WTC11 (cell line): ENCODE measurements at regions not wholly inside any gene's neighbourhood (a gene's known extent, or its start where the extent isn't known, plus 50 kb on each side); places are given as distances from the start of the nearest gene placed in this dataset.

ENCODE experiments used
- CBFB ChIP-seq: sonication (generic); formaldehyde crosslinking; IDR thresholded peaks from 2 replicates; pipeline ENCODE4 v1.8.1; 2022; ENCODE audit warnings: mild to moderate bottlenecking, low read depth, missing genetic modification reagents
- CTCF ChIP-seq: fragments of 200-600 bp; IDR thresholded peaks from 2 replicates; pipeline ENCODE4 v1.8.0; 2022; ENCODE audit warnings: antibody characterized with exemption
- KAT7 ChIP-seq: sonication (generic); formaldehyde crosslinking; IDR thresholded peaks from 2 replicates; pipeline ENCODE4 v1.8.1; 2023; ENCODE audit warnings: missing genetic modification reagents, mild to moderate bottlenecking, borderline replicate concordance
- NFATC4 ChIP-seq: fragments of 250-450 bp; sonication (Bioruptor Pico); IDR thresholded peaks from 2 replicates; pipeline ENCODE4 v1.9.0; 2021; ENCODE audit warnings: mild to moderate bottlenecking
- NFYB ChIP-seq: sonication (generic); formaldehyde crosslinking; conservative IDR thresholded peaks from 2 replicates; pipeline ENCODE4 v1.8.0; 2022; ENCODE audit warnings: low read depth, missing genetic modification reagents
- SP1 ChIP-seq: sonication (generic); formaldehyde crosslinking; conservative IDR thresholded peaks from 2 replicates; pipeline ENCODE4 v1.8.1; 2022; ENCODE audit warnings: missing genetic modification reagents
- ZBTB21 ChIP-seq: sonication (generic); formaldehyde crosslinking; IDR thresholded peaks from 2 replicates; pipeline ENCODE4 v1.8.1; 2023; ENCODE audit warnings: mild to moderate bottlenecking, missing genetic modification reagents, borderline replicate concordance
- ZNF138 ChIP-seq: sonication (generic); formaldehyde crosslinking; conservative IDR thresholded peaks from 2 replicates; pipeline ENCODE4 v1.8.1; 2022; ENCODE audit warnings: mild to moderate bottlenecking, moderate library complexity, missing genetic modification reagents
- TF ChIP-seq, protein P1 (sequence below): sonication (generic); formaldehyde crosslinking; IDR thresholded peaks from 2 replicates; pipeline ENCODE4 v1.8.0; 2022; ENCODE audit warnings: mild to moderate bottlenecking, missing genetic modification reagents
- TF ChIP-seq, protein P2 (sequence below): sonication (generic); formaldehyde crosslinking; IDR thresholded peaks from 2 replicates; pipeline ENCODE4 v1.8.1; 2023; ENCODE audit warnings: mild to moderate bottlenecking, missing genetic modification reagents, moderate library complexity
- TF ChIP-seq, protein P3 (sequence below): sonication (generic); formaldehyde crosslinking; IDR thresholded peaks from 2 replicates; pipeline ENCODE4 v1.8.1; 2022; ENCODE audit warnings: missing genetic modification reagents, borderline replicate concordance
- TF ChIP-seq, protein P4 (sequence below): sonication (generic); formaldehyde crosslinking; IDR thresholded peaks from 2 replicates; pipeline ENCODE4 v1.8.1; 2023; ENCODE audit warnings: mild to moderate bottlenecking, missing genetic modification reagents

DNA sequence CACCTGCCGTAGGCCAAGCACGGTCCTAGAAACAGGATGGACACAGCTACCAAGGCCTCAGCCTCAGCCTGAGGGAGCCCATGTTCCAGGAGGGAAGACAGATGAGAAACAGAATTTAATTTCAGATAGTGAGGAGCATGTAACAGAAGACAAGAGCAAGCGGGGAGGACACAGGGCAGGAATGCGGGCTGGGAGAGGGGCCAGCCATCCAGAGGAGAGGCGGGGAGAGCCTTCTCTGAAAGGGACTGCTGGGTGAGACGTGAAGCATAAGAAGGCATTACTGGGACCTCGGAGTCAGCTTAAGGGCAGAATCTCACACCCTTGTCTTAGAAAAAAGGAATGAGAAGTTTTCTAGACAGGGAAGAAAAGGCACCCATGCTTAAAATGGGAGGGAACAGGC lies 271.7 kb upstream of the NSMCE3 start:
- TF ChIP-seq KAT7 (CRISPR knock-in tag) (no peak), CTCF (no peak), SP1 (CRISPR knock-in tag) (no peak), ZBTB21 (CRISPR knock-in tag) (no peak), NFYB (CRISPR knock-in tag) (no peak), ZNF138 (CRISPR knock-in tag) (no peak), CBFB (CRISPR knock-in tag) (no peak), NFATC4 (no peak)
- TF ChIP-seq, protein P1, sequence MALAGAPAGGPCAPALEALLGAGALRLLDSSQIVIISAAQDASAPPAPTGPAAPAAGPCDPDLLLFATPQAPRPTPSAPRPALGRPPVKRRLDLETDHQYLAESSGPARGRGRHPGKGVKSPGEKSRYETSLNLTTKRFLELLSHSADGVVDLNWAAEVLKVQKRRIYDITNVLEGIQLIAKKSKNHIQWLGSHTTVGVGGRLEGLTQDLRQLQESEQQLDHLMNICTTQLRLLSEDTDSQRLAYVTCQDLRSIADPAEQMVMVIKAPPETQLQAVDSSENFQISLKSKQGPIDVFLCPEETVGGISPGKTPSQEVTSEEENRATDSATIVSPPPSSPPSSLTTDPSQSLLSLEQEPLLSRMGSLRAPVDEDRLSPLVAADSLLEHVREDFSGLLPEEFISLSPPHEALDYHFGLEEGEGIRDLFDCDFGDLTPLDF: no peak
- TF ChIP-seq, protein P2, sequence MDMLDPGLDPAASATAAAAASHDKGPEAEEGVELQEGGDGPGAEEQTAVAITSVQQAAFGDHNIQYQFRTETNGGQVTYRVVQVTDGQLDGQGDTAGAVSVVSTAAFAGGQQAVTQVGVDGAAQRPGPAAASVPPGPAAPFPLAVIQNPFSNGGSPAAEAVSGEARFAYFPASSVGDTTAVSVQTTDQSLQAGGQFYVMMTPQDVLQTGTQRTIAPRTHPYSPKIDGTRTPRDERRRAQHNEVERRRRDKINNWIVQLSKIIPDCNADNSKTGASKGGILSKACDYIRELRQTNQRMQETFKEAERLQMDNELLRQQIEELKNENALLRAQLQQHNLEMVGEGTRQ (CRISPR knock-in tag): no peak
- TF ChIP-seq, protein P3, sequence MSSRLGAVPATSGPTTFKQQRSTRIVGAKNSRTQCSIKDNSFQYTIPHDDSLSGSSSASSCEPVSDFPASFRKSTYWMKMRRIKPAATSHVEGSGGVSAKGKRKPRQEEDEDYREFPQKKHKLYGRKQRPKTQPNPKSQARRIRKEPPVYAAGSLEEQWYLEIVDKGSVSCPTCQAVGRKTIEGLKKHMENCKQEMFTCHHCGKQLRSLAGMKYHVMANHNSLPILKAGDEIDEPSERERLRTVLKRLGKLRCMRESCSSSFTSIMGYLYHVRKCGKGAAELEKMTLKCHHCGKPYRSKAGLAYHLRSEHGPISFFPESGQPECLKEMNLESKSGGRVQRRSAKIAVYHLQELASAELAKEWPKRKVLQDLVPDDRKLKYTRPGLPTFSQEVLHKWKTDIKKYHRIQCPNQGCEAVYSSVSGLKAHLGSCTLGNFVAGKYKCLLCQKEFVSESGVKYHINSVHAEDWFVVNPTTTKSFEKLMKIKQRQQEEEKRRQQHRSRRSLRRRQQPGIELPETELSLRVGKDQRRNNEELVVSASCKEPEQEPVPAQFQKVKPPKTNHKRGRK: no peak
- TF ChIP-seq, protein P4, sequence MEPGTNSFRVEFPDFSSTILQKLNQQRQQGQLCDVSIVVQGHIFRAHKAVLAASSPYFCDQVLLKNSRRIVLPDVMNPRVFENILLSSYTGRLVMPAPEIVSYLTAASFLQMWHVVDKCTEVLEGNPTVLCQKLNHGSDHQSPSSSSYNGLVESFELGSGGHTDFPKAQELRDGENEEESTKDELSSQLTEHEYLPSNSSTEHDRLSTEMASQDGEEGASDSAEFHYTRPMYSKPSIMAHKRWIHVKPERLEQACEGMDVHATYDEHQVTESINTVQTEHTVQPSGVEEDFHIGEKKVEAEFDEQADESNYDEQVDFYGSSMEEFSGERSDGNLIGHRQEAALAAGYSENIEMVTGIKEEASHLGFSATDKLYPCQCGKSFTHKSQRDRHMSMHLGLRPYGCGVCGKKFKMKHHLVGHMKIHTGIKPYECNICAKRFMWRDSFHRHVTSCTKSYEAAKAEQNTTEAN (CRISPR knock-in tag): no peak
